KG1 (cell line): ENCODE measurements at regions not wholly inside any gene's neighbourhood (a gene's known extent, or its start where the extent isn't known, plus 50 kb on each side); places are given as distances from the start of the nearest gene placed in this dataset.
"Not testable (repeated sequence)": the region's sequence is repeated elsewhere in the genome, so short reads cannot be mapped to it uniquely, and the experiment has no call there.

Experiments used
- DNase-seq: peaks from one replicate; lab custom pipeline; 2025; lab: John Stamatoyannopoulos, UW

DNA sequence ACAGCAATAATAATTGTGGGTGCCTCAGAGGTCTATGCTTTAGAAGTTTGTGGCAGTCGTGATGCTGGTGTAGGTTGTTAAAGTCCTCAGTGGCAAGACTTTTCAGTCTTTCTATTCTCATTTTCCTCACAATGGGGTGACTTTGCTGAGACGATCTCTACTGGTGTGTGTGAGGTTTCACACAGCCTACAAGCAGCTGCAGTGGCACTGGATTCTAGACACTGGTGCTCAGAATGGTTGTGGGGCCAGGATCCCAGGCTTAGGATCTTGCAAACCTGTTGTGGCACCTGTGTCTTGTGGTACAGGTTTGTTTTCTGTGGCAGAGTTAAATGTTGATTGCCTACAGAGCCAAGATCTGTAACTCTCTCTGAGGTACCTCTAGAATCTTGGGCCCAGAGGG is 581.2 kb downstream of the PTPRC start:
- no peak for DNase-seq

DNA sequence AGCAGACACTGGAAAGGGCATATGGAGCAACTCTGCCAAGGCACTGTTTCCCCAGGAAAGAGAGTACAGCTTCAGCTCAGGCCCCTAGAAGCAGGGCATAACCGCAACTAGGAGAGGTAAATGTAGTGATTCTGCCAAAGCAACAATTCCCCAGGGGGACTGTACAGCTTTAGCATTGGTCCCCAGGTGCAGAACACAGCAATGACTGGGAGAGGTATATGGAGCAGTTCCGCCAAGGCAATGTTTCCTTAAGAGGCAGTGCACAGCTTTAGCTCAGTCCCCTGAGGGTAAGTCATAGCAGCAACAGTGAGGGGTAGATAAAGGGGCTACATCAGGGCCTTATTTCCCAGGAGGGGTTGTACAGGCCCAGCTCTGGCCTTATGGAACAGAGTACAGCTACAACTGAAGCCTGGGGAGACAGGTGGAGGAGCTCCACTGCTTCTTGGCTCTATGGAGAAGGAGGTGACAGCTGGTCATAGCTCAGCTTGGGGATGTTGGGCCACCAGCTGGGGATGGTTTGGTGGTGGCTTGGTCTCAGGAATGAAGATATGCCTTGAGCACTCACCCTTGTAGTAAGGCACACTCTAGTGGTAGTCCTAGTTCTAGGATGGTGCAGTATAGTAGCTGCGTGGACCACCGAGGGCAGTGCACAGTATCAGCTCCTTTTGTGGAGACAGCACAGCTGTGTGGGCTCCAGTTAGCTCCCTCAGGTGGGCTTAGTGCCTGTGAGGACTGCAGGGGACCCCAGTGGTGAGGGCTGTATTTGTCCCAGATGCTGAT is 582.7 kb downstream of the PTPRC start:
- no peak for DNase-seq

DNA sequence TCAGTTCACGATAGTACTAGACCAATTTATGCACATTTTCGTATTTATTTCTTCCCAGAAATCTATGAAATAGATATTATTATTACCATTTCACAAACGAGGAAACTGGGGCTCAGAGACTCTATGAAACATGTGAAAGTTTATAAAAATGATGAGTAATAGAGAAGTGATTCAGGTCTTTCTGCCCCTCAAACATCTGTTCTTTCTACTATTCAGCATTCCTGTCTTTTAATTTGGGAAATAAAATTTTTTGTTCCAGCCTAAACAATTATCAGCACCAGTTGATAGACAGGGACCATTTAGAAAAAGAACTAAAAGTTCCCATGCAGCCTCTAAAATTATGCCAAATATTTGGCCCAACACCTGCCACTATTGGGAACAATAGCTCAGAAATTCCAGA is 585.1 kb downstream of the PTPRC start:
- DNase-seq, result no peak

DNA sequence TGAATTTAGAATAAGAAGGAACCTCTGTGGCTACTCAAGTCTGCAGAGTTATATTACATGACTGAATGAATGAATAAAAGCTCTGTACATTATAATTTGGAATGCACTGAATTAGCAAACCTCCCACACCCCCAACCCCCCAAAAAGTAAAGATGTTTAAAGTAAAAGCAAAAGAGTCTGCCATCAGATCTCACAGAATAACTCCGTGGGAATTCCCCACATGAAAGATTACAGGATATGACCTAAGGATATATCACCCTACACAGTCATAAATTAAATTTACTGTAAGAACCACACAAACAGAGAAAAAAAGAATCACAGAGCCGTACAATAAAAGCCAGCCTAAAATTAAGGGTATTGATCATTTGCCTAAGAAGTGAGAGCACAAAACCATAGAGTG is 587.3 kb downstream of the PTPRC start:
- no peak for DNase-seq

DNA sequence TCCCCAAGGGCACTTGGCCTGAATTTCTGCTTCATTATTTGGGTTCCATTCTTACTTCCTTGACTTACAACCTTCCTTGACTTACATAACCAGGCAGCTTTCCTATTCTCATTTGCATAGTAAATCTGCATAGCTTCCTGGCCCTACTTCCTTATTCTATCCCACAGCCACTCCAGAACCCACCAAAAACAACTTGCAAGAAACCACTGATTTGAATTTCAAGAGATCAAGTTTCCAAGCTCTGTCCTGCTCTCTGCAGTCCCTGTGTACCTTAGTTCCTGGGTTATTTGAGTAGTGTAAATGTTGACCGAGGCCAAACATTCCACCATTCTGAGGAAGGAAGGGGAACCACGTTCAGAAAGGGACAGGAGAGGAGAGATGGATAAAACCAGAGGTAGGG is 603.3 kb downstream of the PTPRC start:
- no peak for DNase-seq

DNA sequence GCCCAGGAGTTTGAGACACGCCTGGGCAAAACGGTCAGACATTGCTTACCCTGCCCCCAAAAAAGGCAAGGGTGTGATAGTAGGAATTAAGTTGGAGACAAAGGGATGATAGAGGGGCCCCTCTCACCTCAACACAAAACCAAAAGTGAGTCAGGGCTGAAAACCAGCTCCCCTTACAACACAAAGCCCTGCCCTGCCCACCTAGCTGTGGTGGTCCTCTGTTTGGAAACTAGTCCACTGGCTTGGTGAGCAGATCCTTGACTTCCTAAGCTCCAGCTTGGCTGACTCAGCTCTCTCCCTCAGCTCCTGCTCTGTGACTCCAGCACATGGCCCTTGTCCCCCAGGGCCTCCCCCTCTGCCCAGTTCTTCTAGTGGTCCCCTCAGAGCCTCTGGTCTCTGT is 603.8 kb downstream of the PTPRC start:
- DNase-seq, result no peak

DNA sequence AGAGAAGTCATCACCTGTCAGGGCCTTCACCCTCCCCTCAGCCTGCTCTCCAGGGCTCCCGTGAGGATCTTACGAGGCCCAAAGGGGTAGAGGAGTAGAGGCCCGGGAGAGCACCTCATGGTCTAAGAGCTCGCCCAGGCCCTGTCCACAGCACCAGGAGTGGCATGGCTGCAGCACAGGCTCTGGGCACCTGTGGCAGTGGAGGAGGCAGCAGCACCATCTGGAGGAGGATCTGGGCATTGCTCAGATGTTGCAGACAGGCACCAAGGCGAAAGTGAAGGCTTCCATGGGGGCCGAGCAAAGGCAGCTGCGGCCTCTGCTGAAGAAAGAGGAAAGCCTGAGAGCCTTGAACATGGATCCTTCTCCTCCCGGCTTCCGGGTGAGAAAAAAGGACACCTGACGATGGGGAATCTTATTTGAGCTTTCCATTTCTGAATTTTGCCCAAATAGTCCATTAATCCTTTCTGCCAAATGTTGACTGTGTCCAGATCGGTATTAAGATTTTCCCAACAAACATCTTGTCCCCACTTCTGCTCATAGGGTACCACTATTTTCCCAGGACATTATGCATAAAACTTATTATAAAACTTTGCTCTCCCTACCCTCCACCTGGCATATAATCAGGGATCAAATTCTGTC is 604.7 kb downstream of the PTPRC start:
- no peak for DNase-seq

DNA sequence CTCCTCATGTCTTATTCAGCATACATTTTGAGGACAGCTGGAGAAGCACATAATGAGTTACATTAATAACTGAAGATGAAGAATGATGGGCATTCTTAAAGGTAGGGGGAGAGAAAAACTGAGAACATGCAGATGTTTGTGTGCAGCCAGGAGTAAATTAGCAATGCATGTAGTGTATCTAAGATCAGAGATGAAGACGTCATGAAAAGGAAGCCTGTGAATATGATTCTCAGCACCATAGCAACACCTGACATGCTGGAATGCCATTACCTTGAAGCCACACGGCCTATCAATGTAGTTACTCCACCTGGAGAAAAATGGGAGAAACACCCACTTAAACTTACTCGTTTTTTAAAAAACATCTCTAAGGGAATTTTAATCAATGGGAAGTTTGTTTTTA is 607.1 kb downstream of the PTPRC start:
- DNase-seq, result no peak

DNA sequence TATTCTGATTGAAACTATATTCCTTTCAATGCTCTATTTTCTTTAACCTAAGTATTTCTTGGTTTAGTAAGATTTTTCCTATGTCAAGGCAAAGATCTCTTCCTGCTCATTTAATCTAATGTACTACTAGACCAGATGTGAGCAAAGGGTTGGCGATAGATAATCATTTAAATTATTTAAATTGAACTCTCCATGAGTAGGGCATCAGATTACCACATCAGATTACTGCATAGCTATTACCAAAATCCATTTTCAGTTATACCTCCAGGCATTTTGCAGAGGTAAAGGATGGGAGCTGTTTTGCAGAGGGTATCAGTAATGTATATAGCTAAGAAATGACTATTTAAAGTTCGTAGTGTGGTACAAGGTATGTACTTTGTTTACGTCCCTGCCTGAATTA is 607.9 kb downstream of the PTPRC start:
- no peak for DNase-seq

DNA sequence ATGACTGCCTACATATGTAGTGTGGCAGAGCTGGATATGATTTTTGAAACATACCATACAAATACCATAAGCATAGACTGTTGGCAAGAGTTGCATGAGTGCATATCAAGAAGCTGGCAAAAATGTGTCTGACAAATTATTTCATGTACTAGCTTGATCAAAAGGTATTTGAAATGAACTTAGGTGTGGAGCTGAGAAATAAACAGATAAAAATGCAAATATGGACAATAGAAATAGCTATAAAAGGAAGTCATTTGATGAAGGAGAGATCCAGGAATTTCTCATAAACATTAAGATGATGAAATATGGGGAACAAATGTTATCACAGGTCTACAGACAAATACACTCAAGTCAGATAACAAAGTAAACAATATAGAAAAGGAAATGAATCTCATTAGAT is 609.1 kb downstream of the PTPRC start:
- no peak for DNase-seq

DNA sequence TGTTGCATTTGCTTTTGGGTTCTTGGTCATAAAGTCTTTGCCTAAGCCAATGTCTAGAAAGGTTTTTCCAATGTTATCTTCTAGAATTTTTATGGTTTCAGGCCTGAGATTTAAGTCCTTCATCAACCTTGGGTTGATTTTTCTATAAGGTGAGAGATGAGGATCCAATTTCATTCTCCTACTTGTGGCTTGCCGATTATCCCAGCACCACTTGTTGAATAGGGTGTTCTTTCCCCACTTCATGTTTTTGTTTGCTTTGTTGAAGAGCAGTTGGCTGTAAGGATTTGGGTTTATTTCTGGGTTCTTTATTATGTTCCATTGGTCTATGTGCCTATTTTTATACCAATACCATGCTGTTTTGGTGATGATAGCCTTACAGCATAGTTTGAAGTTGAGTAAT is 615.2 kb downstream of the PTPRC start:
- not testable (repeated sequence) for DNase-seq

DNA sequence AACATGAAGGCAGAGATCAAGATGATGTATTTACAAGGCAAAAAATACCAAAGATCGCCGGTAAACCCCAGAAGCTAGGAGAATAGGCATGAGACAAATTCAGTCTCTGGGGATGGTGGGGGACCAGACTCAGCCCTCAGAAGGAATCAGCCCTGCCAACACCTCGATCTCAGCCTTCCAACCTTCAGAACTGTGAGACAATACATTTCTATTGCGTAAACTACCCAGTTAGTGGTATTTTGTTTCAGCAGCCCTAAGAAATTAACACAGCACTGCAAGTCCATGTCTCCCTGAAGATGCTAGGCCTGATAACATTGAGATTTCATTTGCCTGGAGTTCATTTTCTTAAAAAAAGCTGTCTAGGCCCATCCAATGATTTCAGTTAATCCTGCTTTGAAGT is 622.5 kb downstream of the PTPRC start:
- DNase-seq, result no peak

DNA sequence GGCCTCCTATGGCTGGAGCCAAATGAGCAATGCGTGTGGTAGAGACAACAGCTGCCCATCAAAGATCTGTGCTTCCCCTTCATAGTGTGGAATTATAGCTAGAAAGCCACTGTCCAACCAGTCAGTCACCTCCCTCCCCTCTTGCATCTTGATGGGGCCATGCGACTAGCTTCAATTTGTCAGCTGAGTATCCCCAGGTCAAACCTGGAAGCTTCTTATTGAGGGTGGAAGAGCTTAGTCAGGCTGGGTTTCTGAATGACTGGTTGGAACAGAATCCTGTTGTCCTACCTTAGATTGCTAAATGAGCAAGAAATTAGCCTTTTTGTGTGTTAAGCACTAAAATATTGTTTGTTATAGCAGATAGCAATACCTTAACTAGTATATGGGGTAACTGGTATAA is 625.4 kb downstream of the PTPRC start:
- no peak for DNase-seq

DNA sequence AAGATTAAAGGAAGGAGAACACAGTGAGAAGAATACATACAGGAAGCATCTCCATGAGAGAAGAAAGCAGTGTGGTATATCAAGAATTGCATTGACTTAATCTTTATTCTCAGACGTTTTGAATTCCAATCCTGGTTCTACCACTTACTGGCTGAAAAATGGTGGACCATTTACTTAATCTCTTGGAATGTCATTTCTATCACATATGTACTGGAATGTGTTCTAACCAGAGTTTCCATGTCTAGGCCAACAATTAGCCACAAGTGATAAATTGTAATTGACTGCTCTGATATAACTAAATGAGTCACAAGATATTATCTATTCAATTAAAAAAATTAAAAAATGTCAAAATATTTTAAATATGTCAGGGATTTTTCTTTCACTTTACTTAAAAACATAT is 626.1 kb downstream of the PTPRC start:
- DNase-seq, result no peak

DNA sequence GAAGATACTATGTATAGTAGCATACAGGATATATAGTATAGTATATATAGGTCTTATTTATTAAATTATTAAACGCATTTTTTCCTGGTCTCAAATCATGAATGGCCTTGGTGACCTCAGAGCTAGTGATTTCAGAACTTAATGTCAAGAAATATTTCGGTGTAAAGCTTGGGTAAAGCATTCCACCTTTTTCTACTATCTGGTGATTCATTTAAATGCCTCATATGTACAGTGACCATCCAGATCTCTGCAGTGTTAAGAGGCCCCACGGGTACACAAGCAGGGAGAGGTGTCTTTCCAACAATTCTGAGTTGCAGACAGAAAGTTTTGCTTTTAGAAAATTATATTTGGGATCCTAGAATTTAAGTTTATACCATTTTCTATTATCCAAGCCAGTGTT is 626.5 kb downstream of the PTPRC start:
- no peak for DNase-seq

DNA sequence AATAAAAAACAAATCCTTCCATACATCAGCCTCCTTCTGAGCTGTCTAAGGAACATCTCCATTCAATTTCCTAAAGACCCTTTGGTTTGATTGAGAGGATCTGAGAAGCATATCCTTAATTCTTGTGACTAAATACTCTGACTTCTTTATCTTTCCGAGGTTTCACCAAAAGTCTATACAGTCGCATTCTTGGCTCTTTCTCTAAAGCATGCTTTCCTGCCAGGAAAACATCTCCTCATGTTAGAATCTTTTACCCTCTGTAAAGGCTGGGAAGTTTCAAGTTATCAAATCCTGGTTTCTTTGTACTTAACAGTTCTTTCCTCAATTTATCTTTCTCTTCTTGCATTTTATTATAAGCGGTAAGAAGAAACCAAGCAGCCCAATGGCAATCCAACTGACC is 630.4 kb downstream of the PTPRC start:
- no peak for DNase-seq

DNA sequence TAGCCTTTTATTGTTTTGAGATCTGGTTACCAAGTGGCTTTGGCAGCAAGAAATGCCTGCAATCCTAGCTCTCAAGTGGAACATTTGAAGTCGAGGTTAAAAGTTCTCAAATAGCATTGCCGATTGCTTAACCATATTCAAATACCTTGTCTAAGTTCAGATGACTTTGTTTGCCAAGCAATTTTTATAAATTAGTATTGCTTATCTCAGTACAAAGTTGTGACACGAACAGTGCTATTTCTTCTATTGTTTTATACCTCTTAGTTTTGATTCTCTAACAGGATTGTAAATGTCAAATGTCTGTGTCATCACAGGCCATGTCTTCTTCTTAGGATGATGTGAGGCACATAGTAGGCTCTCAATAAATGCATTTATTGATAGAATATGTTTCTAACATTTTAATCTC is 633.3 kb downstream of the PTPRC start:
- DNase-seq, result no peak

DNA sequence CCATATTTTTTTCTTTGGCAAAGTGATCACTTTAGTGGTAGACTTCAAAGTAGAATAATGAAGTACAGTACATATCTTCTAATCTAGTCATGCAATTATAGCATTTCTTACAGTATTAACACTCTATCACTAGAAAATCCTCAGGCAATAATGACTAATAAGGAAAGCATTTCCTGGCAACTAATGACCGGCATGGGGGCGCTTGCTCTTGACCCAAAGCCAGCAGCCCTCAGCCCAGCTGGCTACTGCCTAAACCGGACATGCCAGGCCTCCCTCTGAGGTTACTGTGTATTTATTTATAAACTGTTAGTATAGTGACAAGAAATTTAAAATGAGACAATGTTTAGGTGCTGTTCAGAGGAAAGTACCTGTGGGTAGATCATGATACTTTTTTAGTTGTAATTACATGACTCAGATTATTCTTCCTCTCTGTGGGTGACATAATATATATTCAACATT is 633.8 kb downstream of the PTPRC start:
- no peak for DNase-seq

DNA sequence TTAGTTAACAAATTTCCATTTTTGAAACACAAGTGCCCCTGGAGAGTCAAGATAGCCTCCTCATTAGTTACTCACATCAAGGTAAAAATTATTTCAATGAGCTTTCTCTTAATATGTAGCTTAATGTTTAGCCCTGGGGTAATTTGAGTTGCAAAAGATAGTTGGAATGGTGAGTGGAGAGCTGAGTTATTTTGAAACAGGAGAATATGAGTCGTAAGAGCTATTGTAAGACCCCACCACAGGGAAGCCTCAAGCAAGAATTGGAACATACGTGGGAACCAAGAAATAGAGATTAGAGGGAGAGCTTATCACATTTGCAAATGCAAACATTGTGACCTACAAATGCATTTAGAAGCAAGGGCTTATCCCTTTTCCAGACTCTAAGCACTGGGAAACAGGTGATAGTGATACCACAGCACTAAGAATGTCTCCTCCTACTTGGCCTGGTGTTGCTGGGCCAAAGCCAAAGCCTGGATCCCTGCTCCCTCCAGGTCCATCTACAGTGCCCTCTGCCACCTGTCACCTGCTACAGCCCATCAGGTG is 635.1 kb downstream of the PTPRC start:
- DNase-seq, result no peak

DNA sequence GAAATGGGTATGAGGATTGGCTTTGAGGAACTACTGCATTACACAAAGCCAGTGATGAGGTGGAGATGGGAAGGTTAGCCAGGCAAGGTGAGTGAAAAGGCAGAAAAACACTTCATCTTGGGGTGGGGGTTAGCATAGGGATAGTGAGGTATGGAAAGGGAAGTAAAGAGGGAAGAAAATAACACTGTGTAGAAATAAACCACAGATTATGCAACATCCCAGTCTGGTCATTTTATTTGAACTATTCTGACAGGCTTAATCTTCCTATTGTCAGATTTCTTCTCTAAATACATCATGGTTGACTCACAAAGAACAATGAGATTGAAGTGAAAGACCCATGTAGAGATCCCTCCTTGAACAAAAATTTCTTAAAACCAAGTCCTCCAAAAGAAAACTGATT is 640.2 kb downstream of the PTPRC start:
- DNase-seq, result no peak

DNA sequence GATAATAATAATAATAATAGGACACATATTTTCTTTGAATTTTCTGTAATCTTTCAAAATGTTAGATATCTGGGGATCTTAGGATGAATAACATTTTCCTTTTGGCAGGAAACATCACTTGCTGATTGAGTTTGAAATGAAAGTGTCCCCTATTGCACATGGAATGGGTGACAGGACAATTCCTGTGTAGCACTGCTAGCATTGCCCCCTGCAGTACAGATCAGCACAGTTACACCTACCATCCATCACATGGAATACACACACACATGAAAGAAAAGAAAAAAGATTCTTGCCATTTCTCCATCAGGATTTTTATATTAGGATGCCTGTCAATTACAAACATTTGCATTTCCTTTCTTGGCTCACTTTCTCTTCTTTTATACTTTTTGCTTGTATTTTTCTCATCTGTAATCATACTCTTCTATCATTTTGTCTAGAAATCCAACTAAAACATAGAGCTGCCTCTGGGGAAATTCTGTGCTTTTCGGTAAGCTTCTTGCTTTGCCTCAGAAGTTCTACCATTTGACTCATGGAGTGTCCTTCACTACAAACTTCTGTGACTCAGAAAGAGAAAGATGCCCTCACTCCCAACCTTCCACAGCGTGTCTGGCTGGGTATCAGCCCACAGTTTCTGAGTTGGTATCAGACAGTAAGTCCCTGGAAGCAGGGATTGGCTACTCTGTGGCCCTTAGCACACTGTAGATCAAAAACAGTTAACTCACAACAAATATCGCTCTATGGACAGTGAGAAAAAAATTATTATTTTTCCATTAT is 641.2 kb downstream of the PTPRC start:
- DNase-seq, result no peak

DNA sequence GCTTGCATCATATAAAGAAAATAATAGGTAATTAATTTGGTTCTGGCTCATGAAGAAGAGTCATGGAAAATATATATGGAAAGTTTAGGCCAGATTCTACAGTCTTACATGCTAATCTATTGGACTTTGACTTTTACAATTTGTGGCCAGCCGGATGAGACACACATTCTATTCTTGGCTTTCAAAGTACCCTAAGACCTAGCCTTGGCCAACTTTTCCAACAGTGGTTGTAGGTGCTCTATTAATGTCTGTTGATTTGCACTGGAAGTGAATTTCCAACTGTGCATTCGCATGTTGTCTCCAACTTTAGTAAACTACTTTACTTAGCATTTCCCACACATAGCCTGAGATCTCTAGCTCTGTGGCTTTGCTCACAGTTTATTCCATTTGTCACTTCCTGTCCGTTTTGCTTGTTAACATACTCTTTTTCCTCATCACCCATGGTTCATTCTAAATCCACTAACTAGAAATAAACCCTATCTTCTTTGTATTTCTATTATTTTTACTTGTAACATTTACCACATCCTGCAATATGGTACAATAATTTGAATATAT is 644.0 kb downstream of the PTPRC start:
- no peak for DNase-seq

DNA sequence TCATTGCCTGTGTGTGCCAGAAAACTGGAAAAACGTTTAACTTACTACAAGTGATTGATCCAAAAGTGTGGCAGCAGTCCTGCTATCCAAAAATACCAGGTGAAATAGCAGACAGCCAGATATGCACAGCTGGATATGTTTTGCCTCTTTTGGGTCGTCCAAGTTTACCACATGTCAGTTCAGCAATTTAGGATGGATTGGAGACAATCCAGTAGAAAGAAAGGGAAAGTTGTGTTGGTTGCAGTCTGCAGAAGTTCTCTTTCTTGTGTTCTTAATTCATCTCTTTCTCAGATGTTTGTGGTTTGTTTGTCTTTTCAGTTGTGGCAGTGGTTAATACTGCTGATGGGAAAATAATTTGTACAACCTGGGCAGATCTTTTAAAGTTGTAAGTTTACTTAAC is 645.0 kb downstream of the PTPRC start:
- DNase-seq, result no peak
